SK-N-SH (cell line): ENCODE measurements at regions not wholly inside any gene's neighbourhood (a gene's known extent, or its start where the extent isn't known, plus 50 kb on each side); places are given as distances from the start of the nearest gene placed in this dataset.

Experiments used
- CTCF ChIP-seq: fragments of 200-600 bp; sonication (generic); IDR thresholded peaks from 2 replicates; pipeline ENCODE4 v1.6.1; 2017; ENCODE audit warnings: antibody characterized with exemption, mild to moderate bottlenecking, moderate library complexity
- EP300 ChIP-seq, 2 experiments: IDR thresholded peaks; 2 replicates each; pipeline versions ENCODE4 v1.4.0 to v1.6.1; 2012; ENCODE audit warnings: borderline replicate concordance in 1 of 2, low read depth in 1 of 2, low read length in 1 of 2
- PBX3 ChIP-seq: IDR thresholded peaks from 2 replicates; pipeline ENCODE4; 2012
- REST ChIP-seq: IDR thresholded peaks from 2 replicates; pipeline ENCODE4 v1.6.1; 2012; ENCODE audit warnings: mild to moderate bottlenecking, low read depth, low read length, moderate library complexity

GRCh38 chrX:109936598-109936997, 66.3 kb upstream of the TMEM164 start:
- TF ChIP-seq EP300 (IDR thresholded peaks at IDR 0.05; ENCODE audit: borderline replicate concordance in 1 of 2, low read depth in 1 of 2, low read length in 1 of 2) (no peak), PBX3 (no peak), CTCF (no peak), REST (no peak)
